ENCODE measurements at regions not wholly inside any gene's neighbourhood (a gene's known extent, or its start where the extent isn't known, plus 50 kb on each side); places are given as distances from the start of the nearest gene placed in this dataset.

GRCh38 chr7:45241339-45242109 is 83.9 kb downstream of the RAMP3 start:
- no peaks in the 10 kb centered on the region for H3K9me3 ChIP-seq (ENCODE audit: control insufficient read depth in 4 of 4, low read length in 3 of 4)
- WGBS = 69% methylated on average over 11 of the region's 11 CpGs
- no peak overlapping the region for H3K4me3 ChIP-seq (ENCODE audit: low read depth in 1 of 3, low read length in 3 of 3)
- TF ChIP-seq CTCF (IDR thresholded peaks at IDR 0.05; ENCODE audit: low read depth, low read length, missing input control) (no peak), GABPA (IDR thresholded peaks at IDR 0.05 in 1 of 2, conservative IDR thresholded peaks at IDR 0.05 in 1 of 2) (no peak)
- no peak for DNase-seq (ENCODE audit: low spot score)
- peaks cover 0 to 12% (median 1%) of the 10 kb centered on the region in 4 donors for H3K27me3 ChIP-seq (ENCODE audit: control insufficient read depth in 4 of 4, insufficient read depth in 4 of 4, low read length in 3 of 4)
- H3K4me1 ChIP-seq (ENCODE audit: control insufficient read depth in 4 of 4, insufficient read depth in 4 of 4, low read length in 3 of 4) = peaks cover 0 to 3% (median 0%) of the 10 kb centered on the region in 4 donors
- no peak overlapping the region for H3K9ac ChIP-seq (ENCODE audit: low read depth in 1 of 2, low read length in 2 of 2)
- H3K36me3 ChIP-seq (ENCODE audit: control insufficient read depth in 4 of 4, insufficient read depth in 3 of 4, low read depth in 1 of 4, low read length in 3 of 4) = no peaks in the 10 kb centered on the region
- H3K27ac ChIP-seq (ENCODE audit: low read depth in 1 of 2, low read length in 2 of 2) = no peak overlapping the region

DNA sequence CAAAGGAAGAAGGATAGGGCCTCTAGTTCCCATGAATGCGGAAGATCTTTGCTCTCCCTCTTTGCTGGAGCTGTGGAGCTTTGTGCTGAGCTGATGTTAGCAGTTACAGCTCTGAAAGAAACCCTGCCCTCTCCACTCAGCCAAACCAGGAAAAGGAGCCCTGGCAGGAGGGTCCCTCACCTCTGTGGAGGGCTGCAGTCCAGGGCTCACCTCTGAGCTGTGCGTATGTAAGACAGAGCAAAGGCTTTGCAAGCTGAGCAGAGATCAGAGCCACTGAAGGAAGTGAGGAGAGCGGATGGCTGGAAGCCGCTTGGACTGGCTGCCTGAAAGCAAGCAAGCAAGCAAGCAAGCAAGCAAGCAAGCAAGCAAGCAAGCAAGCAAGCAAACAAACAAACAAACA is 84.7 kb downstream of the RAMP3 start:
- 79% methylated on average over 4 of the region's 4 CpGs for WGBS
- Histone ChIP-seq H3K9me3 (ENCODE audit: control insufficient read depth in 4 of 4, low read length in 3 of 4) (no peaks in the 10 kb centered on the region), H3K9ac (ENCODE audit: low read depth in 1 of 2, low read length in 2 of 2) (no peak overlapping the region), H3K4me1 (ENCODE audit: control insufficient read depth in 4 of 4, insufficient read depth in 4 of 4, low read length in 3 of 4) (peaks cover 0 to 3% (median 0%) of the 10 kb centered on the region in 4 donors), H3K27me3 (ENCODE audit: control insufficient read depth in 4 of 4, insufficient read depth in 4 of 4, low read length in 3 of 4) (peaks cover 0 to 12% (median 1%) of the 10 kb centered on the region in 4 donors), H3K27ac (ENCODE audit: low read depth in 1 of 2, low read length in 2 of 2) (no peak overlapping the region), H3K36me3 (ENCODE audit: control insufficient read depth in 4 of 4, insufficient read depth in 3 of 4, low read depth in 1 of 4, low read length in 3 of 4) (no peaks in the 10 kb centered on the region), H3K4me3 (ENCODE audit: low read depth in 1 of 3, low read length in 3 of 3) (no peak overlapping the region)
- TF ChIP-seq, protein P1, sequence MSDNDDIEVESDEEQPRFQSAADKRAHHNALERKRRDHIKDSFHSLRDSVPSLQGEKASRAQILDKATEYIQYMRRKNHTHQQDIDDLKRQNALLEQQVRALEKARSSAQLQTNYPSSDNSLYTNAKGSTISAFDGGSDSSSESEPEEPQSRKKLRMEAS (IDR thresholded peaks at IDR 0.05) = no peak
- TF ChIP-seq NR2F2 (IDR thresholded peaks at IDR 0.05) = no peak
- TF ChIP-seq YY1 (IDR thresholded peaks at IDR 0.05) = no peak
- TF ChIP-seq HNF4A (conservative IDR thresholded peaks at IDR 0.05) = no peak
- TF ChIP-seq JUND (IDR thresholded peaks at IDR 0.05) = no peak
- no peak for TF ChIP-seq FOXA2 (IDR thresholded peaks at IDR 0.05)
- no peak for TF ChIP-seq RXRA (IDR thresholded peaks at IDR 0.05)
- TF ChIP-seq HNF4G (IDR thresholded peaks at IDR 0.05) = no peak
- TF ChIP-seq ZBTB33 (IDR thresholded peaks at IDR 0.05) = no peak
- no peak for TF ChIP-seq RAD21 (IDR thresholded peaks at IDR 0.05)
- TF ChIP-seq REST (IDR thresholded peaks at IDR 0.05) = no peak
- TF ChIP-seq FOXA1 (IDR thresholded peaks at IDR 0.05) = no peak
- DNase-seq (ENCODE audit: low spot score) = no peak
